GM21528 (cell line): ENCODE measurements at regions not wholly inside any gene's neighbourhood (a gene's known extent, or its start where the extent isn't known, plus 50 kb on each side); places are given as distances from the start of the nearest gene placed in this dataset.

Source experiments
- ATAC-seq: cut with Tn5 transposase; IDR thresholded peaks from one replicate; pipeline ENCODE4 v1.9.1; 2021; ENCODE audit warnings: mild to moderate bottlenecking, moderate library complexity; ENCODE audit not compliant: unreplicated experiment, low FRiP score

- no peak for ATAC-seq
Measured at GRCh38 chr11:109237636-109238035, 184.4 kb upstream of the C11orf87 start.

- ATAC-seq: no peak
Measured at GRCh38 chr11:109241988-109242536, 179.9 kb upstream of the C11orf87 start.

- no peak for ATAC-seq
Measured at GRCh38 chr11:109247071-109247470, 174.9 kb upstream of the C11orf87 start.

GRCh38 chr11:109249597-109249996, 172.4 kb upstream of the C11orf87 start:
- no peak for ATAC-seq

GRCh38 chr11:109251230-109251629, 170.8 kb upstream of the C11orf87 start:
- ATAC-seq: no peak

- ATAC-seq: no peak
Measured at GRCh38 chr11:109264128-109264527, 157.9 kb upstream of the C11orf87 start.

- ATAC-seq: no peak
Measured at GRCh38 chr11:109267293-109268095, 154.5 kb upstream of the C11orf87 start.

- ATAC-seq: no peak
Measured at GRCh38 chr11:109275931-109276330, 146.1 kb upstream of the C11orf87 start.

GRCh38 chr11:109285465-109285864, 136.5 kb upstream of the C11orf87 start:
- no peak for ATAC-seq

GRCh38 chr11:109291553-109291952, 130.4 kb upstream of the C11orf87 start:
- no peak for ATAC-seq

- no peak for ATAC-seq
Measured at GRCh38 chr11:109298865-109299264, 123.1 kb upstream of the C11orf87 start.

- no peak for ATAC-seq
Measured at GRCh38 chr11:109300211-109300610, 121.8 kb upstream of the C11orf87 start.

- ATAC-seq: no peak
Measured at GRCh38 chr11:109302591-109303334, 119.2 kb upstream of the C11orf87 start.

- no peak for ATAC-seq
Measured at GRCh38 chr11:109303342-109303741, 118.6 kb upstream of the C11orf87 start.

GRCh38 chr11:109304159-109304558, 117.8 kb upstream of the C11orf87 start:
- no peak for ATAC-seq

GRCh38 chr11:109305009-109305408, 117.0 kb upstream of the C11orf87 start:
- ATAC-seq: no peak

- no peak for ATAC-seq
Measured at GRCh38 chr11:109306322-109306721, 115.7 kb upstream of the C11orf87 start.

GRCh38 chr11:109307366-109307765, 114.6 kb upstream of the C11orf87 start:
- ATAC-seq: no peak

- no peak for ATAC-seq
Measured at GRCh38 chr11:109308551-109308950, 113.4 kb upstream of the C11orf87 start.

- no peak for ATAC-seq
Measured at GRCh38 chr11:109309153-109309552, 112.8 kb upstream of the C11orf87 start.

GRCh38 chr11:109317726-109318125, 104.3 kb upstream of the C11orf87 start:
- no peak for ATAC-seq
